VCaP (cell line): ENCODE measurements at regions not wholly inside any gene's neighbourhood (a gene's known extent, or its start where the extent isn't known, plus 50 kb on each side); places are given as distances from the start of the nearest gene placed in this dataset.

Experiments used
- H3K27ac ChIP-seq: fragments of 450-650 bp; 2 replicates; pipeline ENCODE4 v1.5.1; 2017
- CTCF ChIP-seq: fragments of 450-650 bp; conservative IDR thresholded peaks from 2 replicates; pipeline ENCODE4 v1.5.1; 2017; ENCODE audit warnings: mild to moderate bottlenecking, moderate library complexity

GRCh38 chr2:5867056-5867455 lies 174.9 kb downstream of the SOX11 start:
- no peak for TF ChIP-seq CTCF
- no peak overlapping the region for H3K27ac ChIP-seq

DNA sequence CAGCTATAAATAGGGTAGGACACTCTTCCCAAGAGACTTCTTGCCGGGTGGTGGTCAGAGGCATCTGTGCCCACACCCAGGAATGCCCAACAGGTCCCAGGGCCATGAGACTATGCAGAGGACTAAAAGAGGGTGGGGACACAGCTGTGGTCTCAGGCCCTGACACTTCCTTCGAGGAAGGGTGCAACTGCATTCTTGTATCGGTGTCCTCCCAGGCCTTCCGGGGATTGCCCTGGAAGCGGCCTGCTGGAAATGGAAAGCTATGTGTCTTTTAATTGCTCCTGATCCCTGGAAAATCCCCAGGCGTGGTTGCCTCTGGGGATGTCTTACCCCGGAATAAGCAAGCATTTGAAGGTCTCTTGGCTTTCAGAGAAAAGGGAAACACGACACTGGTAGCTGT lies 176.7 kb downstream of the SOX11 start:
- H3K27ac ChIP-seq, result no peak overlapping the region
- no peak for TF ChIP-seq CTCF

GRCh38 chr2:5869936-5870335 lies 177.8 kb downstream of the SOX11 start:
- H3K27ac ChIP-seq, result no peak overlapping the region; the same call in 1 of the 2 replicates
- TF ChIP-seq CTCF, result no peak

- no peak overlapping the region for H3K27ac ChIP-seq
- no peak for TF ChIP-seq CTCF
These were observed 185.2 kb downstream of the SOX11 start for GRCh38 chr2:5877360-5877759.

DNA sequence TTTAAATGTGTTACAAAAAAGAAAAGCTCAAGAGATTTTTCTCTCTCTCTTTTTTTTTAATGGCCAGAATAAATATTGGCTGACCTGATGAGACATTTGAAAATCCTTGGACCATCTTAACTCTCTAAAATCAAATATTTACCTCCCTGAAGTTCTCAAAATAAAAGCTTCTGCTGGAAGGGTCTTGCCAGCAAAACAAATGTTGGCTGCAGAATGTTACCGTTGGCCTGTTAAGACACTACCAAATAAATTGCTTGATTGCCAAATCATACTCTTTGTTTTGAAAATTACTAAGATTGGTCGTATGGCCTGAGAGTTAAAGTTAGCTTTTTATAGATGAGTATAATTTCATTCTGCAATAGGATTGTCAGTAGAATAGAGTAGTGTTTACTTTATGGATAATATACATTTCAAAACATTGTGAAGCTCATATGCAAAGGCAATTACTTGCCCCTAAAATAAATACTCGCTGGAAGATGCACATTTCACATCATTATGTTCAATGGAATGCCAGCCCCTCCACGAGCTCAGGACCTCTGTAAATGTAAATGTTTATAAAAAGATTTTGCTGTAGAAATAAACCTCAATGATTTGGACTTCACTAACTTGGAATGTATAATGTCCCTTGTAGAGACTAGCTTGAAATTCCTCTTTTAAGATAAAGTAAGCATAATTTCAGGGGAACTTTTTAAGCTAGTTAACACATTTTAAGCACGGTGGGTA lies 193.4 kb downstream of the SOX11 start:
- TF ChIP-seq CTCF, result no peak
- peak overlapping the region; percentile 48 for H3K27ac ChIP-seq

DNA sequence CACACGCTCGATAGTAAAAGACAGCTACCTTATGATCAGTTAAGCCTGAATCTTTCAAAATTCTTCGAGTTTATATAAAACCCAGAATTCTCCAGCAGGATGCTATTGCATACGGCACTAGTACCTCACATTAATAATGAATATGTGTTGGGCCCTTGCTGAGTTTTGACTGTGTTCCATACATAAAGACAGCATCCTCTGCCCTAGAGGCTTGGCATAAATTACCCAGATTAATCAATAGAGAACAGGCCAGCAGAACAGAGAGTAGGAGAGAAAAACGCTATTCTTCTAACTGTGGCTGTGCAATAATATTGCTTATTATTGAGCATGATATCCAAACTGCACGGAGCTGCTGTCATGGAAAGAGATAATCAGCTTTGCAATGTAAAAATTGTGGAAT lies 194.3 kb downstream of the SOX11 start:
- no peak for TF ChIP-seq CTCF
- H3K27ac ChIP-seq, result peak overlapping the region; percentile 48

DNA sequence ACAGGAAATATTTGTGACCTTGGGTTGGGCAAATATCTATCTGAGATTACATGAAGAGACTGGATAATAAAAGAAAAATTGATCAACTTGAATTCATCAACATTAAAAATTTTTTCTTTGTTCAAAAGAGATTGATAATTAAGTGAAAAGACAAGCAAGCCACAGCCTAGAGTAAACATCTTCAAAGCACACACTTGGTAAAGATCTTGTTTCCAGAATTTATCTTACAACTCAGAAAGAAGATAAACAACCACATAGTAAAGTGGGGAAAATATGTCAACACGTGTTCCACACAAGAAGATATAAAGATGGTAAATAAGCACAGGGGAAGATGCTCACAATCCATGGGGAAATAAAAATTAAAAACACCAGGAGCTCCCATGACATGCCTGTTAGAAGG lies 195.9 kb downstream of the SOX11 start:
- no peak for TF ChIP-seq CTCF
- peak overlapping the region; percentile 48 for H3K27ac ChIP-seq
